CD8-positive, alpha-beta memory T cell (primary cell): ENCODE measurements at regions not wholly inside any gene's neighbourhood (a gene's known extent, or its start where the extent isn't known, plus 50 kb on each side); places are given as distances from the start of the nearest gene placed in this dataset.
A peak's percentile ranks its signal among the peaks of the same experiment; 100 is the strongest.

Source experiments
- CTCF ChIA-PET: fragments of 350-600 bp; sonication (Branson Sonifier 250); formaldehyde crosslinking; loops from one replicate; lab custom pipeline; 2021; ENCODE audit warnings: antibody characterized with exemption; lab: Charles Lee
- POLR2A ChIA-PET: fragments of 350-600 bp; sonication (Branson Sonifier 250); formaldehyde crosslinking; loops from one replicate; lab custom pipeline; 2021; ENCODE audit warnings: antibody characterized with exemption; lab: Charles Lee
- DNase-seq, 5 donors: peaks; one replicate each; pipeline versions ENCODE4 v3.0.0 to v3.0.0-alpha.2; 2020 to 2022; ENCODE audit warnings: mixed read lengths in 1 of 5
- H3K27ac ChIP-seq: one replicate; pipeline ENCODE4 v1.7.0; 2013; ENCODE audit warnings: low read depth, mild to moderate bottlenecking, low read length, moderate library complexity
- H3K27me3 ChIP-seq: 2 replicates; pipeline ENCODE4 v1.7.0; 2013; ENCODE audit warnings: low read length, mild to moderate bottlenecking; ENCODE audit not compliant: insufficient read depth, poor library complexity, severe bottlenecking
- H3K36me3 ChIP-seq: 2 replicates; pipeline ENCODE4 v1.7.0; 2013; ENCODE audit warnings: mild to moderate bottlenecking, low read length, moderate library complexity; ENCODE audit not compliant: insufficient read depth
- H3K4me1 ChIP-seq: 2 replicates; pipeline ENCODE4 v1.7.0; 2013; ENCODE audit warnings: mild to moderate bottlenecking, low read length, moderate library complexity; ENCODE audit not compliant: insufficient read depth
- H3K4me3 ChIP-seq: 2 replicates; pipeline ENCODE4 v1.7.0; 2013; ENCODE audit warnings: mild to moderate bottlenecking, low read length
- H3K9me3 ChIP-seq: 2 replicates; pipeline ENCODE4 v1.7.0; 2013; ENCODE audit warnings: mild to moderate bottlenecking, low read length
- H3K27ac Mint-ChIP-seq, 8 donors: one replicate each; pipeline ENCODE4 v1.8.0; 2020 to 2021; ENCODE audit warnings: mixed read lengths in 8 of 8, mild to moderate bottlenecking in 6 of 8, inconsistent platforms in 3 of 8, moderate library complexity in 3 of 8
- H3K27me3 Mint-ChIP-seq, 2 donors: one replicate each; pipeline ENCODE4 v1.8.0; 2020 to 2021; ENCODE audit warnings: mixed read lengths in 2 of 2, mild to moderate bottlenecking in 1 of 2, moderate library complexity in 1 of 2
- H3K36me3 Mint-ChIP-seq, 3 donors: one replicate each; pipeline ENCODE4 v1.8.0; 2020 to 2021; ENCODE audit warnings: mixed read lengths in 3 of 3, inconsistent platforms in 1 of 3, mild to moderate bottlenecking in 1 of 3
- H3K4me1 Mint-ChIP-seq, 3 donors: one replicate each; pipeline ENCODE4 v1.8.0; 2020 to 2021; ENCODE audit warnings: mixed read lengths in 3 of 3, inconsistent platforms in 1 of 3, mild to moderate bottlenecking in 1 of 3
- H3K4me3 Mint-ChIP-seq, 7 donors: one replicate each; pipeline ENCODE4 v1.8.0; 2020 to 2021; ENCODE audit warnings: mixed read lengths in 7 of 7, mild to moderate bottlenecking in 6 of 7, moderate library complexity in 4 of 7, inconsistent platforms in 2 of 7
- H3K9me3 Mint-ChIP-seq, 5 donors: one replicate each; pipeline ENCODE4 v1.8.0; 2020 to 2022; ENCODE audit warnings: mixed read lengths in 5 of 5, mild to moderate bottlenecking in 3 of 5, moderate library complexity in 2 of 5, inconsistent platforms in 1 of 5

DNA sequence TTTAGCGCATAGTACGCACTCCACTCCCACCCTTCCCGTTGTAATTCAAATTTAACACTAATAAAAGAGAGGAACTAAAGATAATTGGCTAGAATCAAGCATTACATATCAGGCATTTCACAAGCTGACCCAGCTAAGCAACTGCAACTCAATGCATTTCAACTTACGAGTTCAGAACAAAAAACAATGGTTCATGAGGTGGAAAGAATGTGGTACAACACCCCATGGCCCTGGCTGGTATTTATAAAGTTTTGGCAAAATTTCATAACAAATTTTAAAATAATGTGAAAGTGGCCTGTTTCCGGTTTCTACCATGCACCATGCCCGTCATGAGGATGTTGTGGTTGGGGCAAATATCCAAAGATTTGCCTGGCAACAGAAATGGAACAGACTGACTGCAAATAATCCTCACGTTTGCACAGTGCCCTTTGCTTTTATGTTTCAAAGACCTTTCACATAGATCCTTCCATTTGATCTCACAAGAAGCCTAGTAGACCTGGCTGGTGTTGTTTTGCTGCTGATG is 455.3 kb upstream of the NR2F2 start:
- peaks cover 20 to 46% (median 35%) of the 10 kb centered on the region in 3 donors for H3K4me1 Mint-ChIP-seq
- POLR2A ChIA-PET, result no interaction called here
- peaks cover 0 to 3% (median 0%) of the 10 kb centered on the region in 5 donors for H3K9me3 Mint-ChIP-seq
- H3K9me3 ChIP-seq, result no peaks in the 10 kb centered on the region
- no peak overlapping the region for H3K4me3 ChIP-seq
- H3K4me1 ChIP-seq, result peaks cover 19% of the 10 kb centered on the region
- CTCF ChIA-PET, result interaction anchor here (1.4 kb wide), 1 partner anchor 11 kb away, joined by 3 read pairs; no protein-coding TSS in a partner anchor
- H3K4me3 Mint-ChIP-seq, result peak overlapping the region in 1 of 7 donors; percentile 0
- peaks cover 0 to 1% (median 0%) of the 10 kb centered on the region in 3 donors for H3K36me3 Mint-ChIP-seq
- H3K27ac Mint-ChIP-seq, result peak overlapping the region in 3 of 8 donors; percentile 9 to 38 (median 31)
- no peaks in the 10 kb centered on the region for H3K27me3 ChIP-seq
- H3K27me3 Mint-ChIP-seq, result peaks cover 0 to 1% of the 10 kb centered on the region in 2 donors
- no peak overlapping the region for H3K27ac ChIP-seq
- no peaks in the 10 kb centered on the region for H3K36me3 ChIP-seq
- peak in 2 of 5 donors; percentile 22 to 42 for DNase-seq

GRCh38 chr15:95880031-95880570 is 450.4 kb upstream of the NR2F2 start:
- no peak for DNase-seq

GRCh38 chr15:95880630-95881029 is 449.9 kb upstream of the NR2F2 start:
- H3K36me3 ChIP-seq, result no peaks in the 10 kb centered on the region
- Mint-ChIP-seq H3K27ac (peak overlapping the region in 2 of 8 donors; percentile 11 to 19), H3K4me3 (peak overlapping the region in 1 of 7 donors; percentile 93), H3K27me3 (no peaks in the 10 kb centered on the region), H3K36me3 (peaks cover 0 to 1% (median 0%) of the 10 kb centered on the region in 3 donors), H3K9me3 (peaks cover 0 to 1% (median 0%) of the 10 kb centered on the region in 5 donors), H3K4me1 (peaks cover 10 to 19% (median 19%) of the 10 kb centered on the region in 3 donors)
- H3K27ac ChIP-seq, result no peak overlapping the region
- POLR2A ChIA-PET, result no interaction called here
- H3K9me3 ChIP-seq, result no peaks in the 10 kb centered on the region
- H3K4me3 ChIP-seq, result no peak overlapping the region
- peaks cover 2% of the 10 kb centered on the region for H3K4me1 ChIP-seq
- no peak for DNase-seq
- CTCF ChIA-PET, result no interaction called here
- H3K27me3 ChIP-seq, result no peaks in the 10 kb centered on the region

More at GRCh38 chr15:95880031-95880570, 450.4 kb upstream of the NR2F2 start:
- no peaks in the 10 kb centered on the region for H3K27me3 ChIP-seq
- Mint-ChIP-seq H3K36me3 (peaks cover 0 to 1% (median 0%) of the 10 kb centered on the region in 3 donors), H3K9me3 (no peaks in the 10 kb centered on the region), H3K27ac (peak overlapping the region in 7 of 8 donors; percentile 76 to 96 (median 90)), H3K27me3 (no peaks in the 10 kb centered on the region), H3K4me1 (peaks cover 10 to 24% (median 23%) of the 10 kb centered on the region in 3 donors), H3K4me3 (peak overlapping the region; percentile 69 to 93 (median 87))
- peak overlapping the region; percentile 44 for H3K4me3 ChIP-seq
- H3K27ac ChIP-seq, result no peak overlapping the region
- CTCF ChIA-PET, result no interaction called here
- POLR2A ChIA-PET, result no interaction called here
- H3K36me3 ChIP-seq, result no peaks in the 10 kb centered on the region
- no peaks in the 10 kb centered on the region for H3K9me3 ChIP-seq
- H3K4me1 ChIP-seq, result peaks cover 6% of the 10 kb centered on the region

DNA sequence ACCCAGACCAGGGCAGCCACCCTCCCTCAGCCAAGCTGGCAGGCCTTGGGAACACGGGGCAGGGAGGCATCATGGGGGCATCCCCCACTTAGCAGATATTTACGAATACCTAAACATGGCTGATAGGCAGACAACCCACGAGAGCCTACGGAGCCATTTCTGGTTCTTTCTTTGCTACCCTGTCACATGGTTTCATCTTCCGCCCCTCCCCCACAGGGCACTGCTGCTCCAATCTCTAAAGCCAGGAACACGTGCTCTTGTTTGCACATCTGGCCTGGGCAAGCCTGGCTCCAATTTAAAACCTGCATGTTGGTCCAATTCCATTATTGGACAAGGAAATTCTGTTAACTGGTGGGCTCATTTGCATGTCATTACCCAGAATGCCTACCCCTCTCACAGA is 447.4 kb upstream of the NR2F2 start:
- H3K27ac ChIP-seq, result no peak overlapping the region
- Mint-ChIP-seq H3K27me3 (peaks cover 0 to 1% of the 10 kb centered on the region in 2 donors), H3K27ac (no peak overlapping the region), H3K36me3 (peaks cover 0 to 1% (median 0%) of the 10 kb centered on the region in 3 donors), H3K9me3 (peaks cover 0 to 1% (median 0%) of the 10 kb centered on the region in 5 donors), H3K4me3 (no peak overlapping the region), H3K4me1 (peaks cover 10 to 18% (median 18%) of the 10 kb centered on the region in 3 donors)
- H3K9me3 ChIP-seq, result no peaks in the 10 kb centered on the region
- no peaks in the 10 kb centered on the region for H3K36me3 ChIP-seq
- no peak overlapping the region for H3K4me3 ChIP-seq
- H3K27me3 ChIP-seq, result no peaks in the 10 kb centered on the region
- ChIA-PET POLR2A (no interaction called here), CTCF (no interaction called here)
- no peak for DNase-seq
- H3K4me1 ChIP-seq, result no peaks in the 10 kb centered on the region

GRCh38 chr15:95884276-95884675 is 446.2 kb upstream of the NR2F2 start:
- no peaks in the 10 kb centered on the region for H3K4me1 ChIP-seq
- H3K27ac Mint-ChIP-seq, result peak overlapping the region in 1 of 8 donors; percentile 21
- no peaks in the 10 kb centered on the region for H3K27me3 ChIP-seq
- DNase-seq, result no peak
- H3K9me3 Mint-ChIP-seq, result peaks cover 0 to 1% (median 0%) of the 10 kb centered on the region in 5 donors
- H3K9me3 ChIP-seq, result no peaks in the 10 kb centered on the region
- ChIA-PET CTCF (no interaction called here), POLR2A (no interaction called here)
- H3K36me3 Mint-ChIP-seq, result peaks cover 0 to under 1% (median 0%) of the 10 kb centered on the region in 3 donors
- no peak overlapping the region for H3K4me3 ChIP-seq
- H3K36me3 ChIP-seq, result no peaks in the 10 kb centered on the region
- peaks cover 0 to 1% of the 10 kb centered on the region in 2 donors for H3K27me3 Mint-ChIP-seq
- H3K27ac ChIP-seq, result no peak overlapping the region
- no peak overlapping the region for H3K4me3 Mint-ChIP-seq
- peaks cover 6 to 13% (median 10%) of the 10 kb centered on the region in 3 donors for H3K4me1 Mint-ChIP-seq

- ChIA-PET POLR2A (no interaction called here), CTCF (no interaction called here)
- peaks cover 0 to 8% (median 0%) of the 10 kb centered on the region in 3 donors for H3K36me3 Mint-ChIP-seq
- Histone ChIP-seq H3K4me1 (no peaks in the 10 kb centered on the region), H3K36me3 (no peaks in the 10 kb centered on the region), H3K4me3 (no peak overlapping the region), H3K9me3 (no peaks in the 10 kb centered on the region), H3K27ac (no peak overlapping the region), H3K27me3 (no peaks in the 10 kb centered on the region)
- DNase-seq, result no peak
- H3K9me3 Mint-ChIP-seq, result peaks cover 0 to 1% (median 0%) of the 10 kb centered on the region in 5 donors
- H3K4me1 Mint-ChIP-seq, result no peaks in the 10 kb centered on the region
- peaks cover 0 to 1% of the 10 kb centered on the region in 2 donors for H3K27me3 Mint-ChIP-seq
- H3K4me3 Mint-ChIP-seq, result no peak overlapping the region
- no peak overlapping the region for H3K27ac Mint-ChIP-seq
Measured at GRCh38 chr15:95887666-95888390, 442.7 kb upstream of the NR2F2 start.

GRCh38 chr15:95888762-95889161 is 441.7 kb upstream of the NR2F2 start:
- Histone ChIP-seq H3K4me3 (no peak overlapping the region), H3K27me3 (no peaks in the 10 kb centered on the region), H3K4me1 (no peaks in the 10 kb centered on the region), H3K9me3 (no peaks in the 10 kb centered on the region), H3K27ac (no peak overlapping the region), H3K36me3 (no peaks in the 10 kb centered on the region)
- H3K4me3 Mint-ChIP-seq, result no peak overlapping the region
- H3K27ac Mint-ChIP-seq, result no peak overlapping the region
- no peaks in the 10 kb centered on the region for H3K4me1 Mint-ChIP-seq
- POLR2A ChIA-PET, result no interaction called here
- DNase-seq, result no peak
- peaks cover 0 to 10% (median 0%) of the 10 kb centered on the region in 3 donors for H3K36me3 Mint-ChIP-seq
- H3K27me3 Mint-ChIP-seq, result peaks cover 0 to 1% of the 10 kb centered on the region in 2 donors
- peaks cover 0 to 1% (median 0%) of the 10 kb centered on the region in 5 donors for H3K9me3 Mint-ChIP-seq
- CTCF ChIA-PET, result no interaction called here

DNA sequence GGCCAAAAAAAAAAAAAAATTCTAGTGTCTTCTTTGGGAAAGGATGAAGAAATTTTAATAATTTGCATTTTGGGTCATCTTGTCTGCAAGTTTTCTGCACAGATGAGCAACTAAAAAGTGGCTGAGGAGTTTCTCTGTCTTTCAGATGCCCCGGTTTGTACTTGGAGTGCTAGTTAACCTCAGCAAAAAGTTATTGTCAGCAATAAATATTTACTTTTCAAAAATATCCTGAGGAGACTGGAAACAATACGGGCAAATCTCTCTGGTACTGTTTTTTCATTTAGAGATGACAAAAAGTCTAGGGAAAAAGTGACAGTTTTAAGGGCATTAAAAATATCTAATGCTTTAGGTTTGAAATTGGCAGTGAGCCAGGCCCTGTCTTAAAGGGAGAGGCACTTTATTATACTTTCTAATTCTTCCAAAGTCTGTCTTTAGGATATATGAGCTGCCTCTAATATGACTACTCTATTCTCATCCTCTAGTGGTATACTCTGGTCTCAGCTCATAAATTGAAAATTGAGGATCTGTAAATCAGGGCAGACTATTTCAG is 436.0 kb upstream of the NR2F2 start:
- H3K36me3 Mint-ChIP-seq, result peaks cover 0 to 9% (median 0%) of the 10 kb centered on the region in 3 donors
- H3K27me3 ChIP-seq, result no peaks in the 10 kb centered on the region
- H3K27me3 Mint-ChIP-seq, result no peaks in the 10 kb centered on the region

More for the DNA sequence above, 436.0 kb upstream of the NR2F2 start:
- ChIA-PET POLR2A (no interaction called here), CTCF (no interaction called here)
- Histone ChIP-seq H3K4me1 (no peaks in the 10 kb centered on the region), H3K9me3 (no peaks in the 10 kb centered on the region), H3K4me3 (no peak overlapping the region), H3K27ac (no peak overlapping the region), H3K36me3 (no peaks in the 10 kb centered on the region)
- Mint-ChIP-seq H3K9me3 (no peaks in the 10 kb centered on the region), H3K27ac (no peak overlapping the region), H3K4me1 (no peaks in the 10 kb centered on the region), H3K4me3 (no peak overlapping the region)
- DNase-seq, result no peak
